CD4-positive, alpha-beta T cell (primary cell): ENCODE measurements at regions not wholly inside any gene's neighbourhood (a gene's known extent, or its start where the extent isn't known, plus 50 kb on each side); places are given as distances from the start of the nearest gene placed in this dataset.

Experiments
- ATAC-seq: fragments of 200-7000 bp; cut with Tn5 transposase; one replicate; pipeline ENCODE4 v1.10.0; 2022; ENCODE audit warnings: mild to moderate bottlenecking; ENCODE audit not compliant: poor library complexity
- CTCF ChIA-PET: fragments of 350-600 bp; sonication (Branson Sonifier 250); formaldehyde crosslinking; loops from one replicate; lab custom pipeline; 2021; ENCODE audit warnings: antibody characterized with exemption, inconsistent platforms; lab: Charles Lee
- POLR2A ChIA-PET: fragments of 350-600 bp; sonication (Branson Sonifier 250); formaldehyde crosslinking; loops from one replicate; lab custom pipeline; 2021; ENCODE audit warnings: antibody characterized with exemption, inconsistent platforms; lab: Charles Lee
- DNase-seq, 14 experiments: peaks; one replicate each; pipeline ENCODE4 v3.0.0-alpha.2; 2013 to 2020; ENCODE audit warnings: mixed read lengths in 2 of 14
- H3K27ac ChIP-seq, 2 donors: one replicate each; pipeline versions ENCODE4 v1.5.1 to v1.7.0; 2013; ENCODE audit warnings: low read length in 2 of 2, low read depth in 1 of 2, mild to moderate bottlenecking in 1 of 2
- H3K27me3 ChIP-seq, 2 experiments: 1 replicate in 1 of 2; 2 replicates in 1 of 2; pipeline versions ENCODE4 v1.6.1 to v1.7.0; 2013; ENCODE audit warnings: low read length in 2 of 2, control low read depth in 1 of 2, mild to moderate bottlenecking in 1 of 2, moderate library complexity in 1 of 2; ENCODE audit not compliant: insufficient read depth in 2 of 2, control insufficient read depth in 1 of 2
- H3K36me3 ChIP-seq: one replicate; pipeline ENCODE4 v1.6.1; 2013; ENCODE audit warnings: low read length, control low read depth; ENCODE audit not compliant: insufficient read depth
- H3K4me1 ChIP-seq: one replicate; pipeline ENCODE4 v1.6.1; 2013; ENCODE audit warnings: low read length, control low read depth; ENCODE audit not compliant: insufficient read depth
- H3K4me3 ChIP-seq: one replicate; pipeline ENCODE4 v1.5.1; 2013; ENCODE audit warnings: mild to moderate bottlenecking, low read length, moderate library complexity
- H3K9me3 ChIP-seq, 2 experiments: 1 replicate in 1 of 2; 2 replicates in 1 of 2; pipeline versions ENCODE4 v1.6.1 to v1.7.0; 2013; ENCODE audit warnings: low read length in 2 of 2, mild to moderate bottlenecking in 2 of 2, control low read depth in 1 of 2, moderate library complexity in 1 of 2; ENCODE audit not compliant: control insufficient read depth in 1 of 2, insufficient read depth in 1 of 2
- H3K27ac Mint-ChIP-seq: one replicate; pipeline ENCODE4 v1.8.0; 2020; ENCODE audit warnings: mixed read lengths
- H3K27me3 Mint-ChIP-seq: one replicate; pipeline ENCODE4 v1.8.0; 2021; ENCODE audit warnings: mixed read lengths
- H3K36me3 Mint-ChIP-seq: one replicate; pipeline ENCODE4 v1.8.0; 2021; ENCODE audit warnings: low read depth, mixed read lengths
- H3K4me1 Mint-ChIP-seq: one replicate; pipeline ENCODE4 v1.8.0; 2021; ENCODE audit warnings: low read depth, mixed read lengths
- H3K4me3 Mint-ChIP-seq: one replicate; pipeline ENCODE4 v1.8.0; 2020; ENCODE audit warnings: mild to moderate bottlenecking, mixed read lengths
- H3K9me3 Mint-ChIP-seq: one replicate; pipeline ENCODE4 v1.8.0; 2020; ENCODE audit warnings: mixed read lengths
- intact Hi-C, 2 experiments: fragments of 100-400 bp; cut with DNase I in 1 of 2; cut with micrococcal nuclease in 1 of 2; formaldehyde crosslinking; loops; one replicate each; pipeline versions ENCODE4 v1.15.1 to v1.9.0; 2023 to 2025; cut with DNase I, micrococcal nuclease
- TF ChIP-seq, protein P1 (sequence below): fragments of 200-600 bp; IDR thresholded peaks from one replicate; pipeline ENCODE4 v1.8.0; 2022; ENCODE audit warnings: antibody characterized with exemption, mild to moderate bottlenecking

- H3K4me1 ChIP-seq, result no peaks in the 10 kb centered on the region
- no peak overlapping the region for H3K4me3 Mint-ChIP-seq
- no peak overlapping the region for H3K27ac Mint-ChIP-seq
- H3K27me3 Mint-ChIP-seq, result no peaks in the 10 kb centered on the region
- intact Hi-C loops, result no loop called here
- no peaks in the 10 kb centered on the region for H3K4me1 Mint-ChIP-seq
- TF ChIP-seq, protein P1, sequence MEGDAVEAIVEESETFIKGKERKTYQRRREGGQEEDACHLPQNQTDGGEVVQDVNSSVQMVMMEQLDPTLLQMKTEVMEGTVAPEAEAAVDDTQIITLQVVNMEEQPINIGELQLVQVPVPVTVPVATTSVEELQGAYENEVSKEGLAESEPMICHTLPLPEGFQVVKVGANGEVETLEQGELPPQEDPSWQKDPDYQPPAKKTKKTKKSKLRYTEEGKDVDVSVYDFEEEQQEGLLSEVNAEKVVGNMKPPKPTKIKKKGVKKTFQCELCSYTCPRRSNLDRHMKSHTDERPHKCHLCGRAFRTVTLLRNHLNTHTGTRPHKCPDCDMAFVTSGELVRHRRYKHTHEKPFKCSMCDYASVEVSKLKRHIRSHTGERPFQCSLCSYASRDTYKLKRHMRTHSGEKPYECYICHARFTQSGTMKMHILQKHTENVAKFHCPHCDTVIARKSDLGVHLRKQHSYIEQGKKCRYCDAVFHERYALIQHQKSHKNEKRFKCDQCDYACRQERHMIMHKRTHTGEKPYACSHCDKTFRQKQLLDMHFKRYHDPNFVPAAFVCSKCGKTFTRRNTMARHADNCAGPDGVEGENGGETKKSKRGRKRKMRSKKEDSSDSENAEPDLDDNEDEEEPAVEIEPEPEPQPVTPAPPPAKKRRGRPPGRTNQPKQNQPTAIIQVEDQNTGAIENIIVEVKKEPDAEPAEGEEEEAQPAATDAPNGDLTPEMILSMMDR, result no peak
- H3K9me3 ChIP-seq, result no peaks in the 10 kb centered on the region
- H3K9me3 Mint-ChIP-seq, result peaks cover 12% of the 10 kb centered on the region
- no peak for ATAC-seq
- no peaks in the 10 kb centered on the region for H3K27me3 ChIP-seq
- ChIA-PET POLR2A (no interaction called here), CTCF (no interaction called here)
- no peak overlapping the region for H3K27ac ChIP-seq
- DNase-seq, result peak in 1 of 14 experiments; percentile 2
- no peak overlapping the region for H3K4me3 ChIP-seq
- no peaks in the 10 kb centered on the region for H3K36me3 Mint-ChIP-seq
- H3K36me3 ChIP-seq, result no peaks in the 10 kb centered on the region
Measured at GRCh38 chr2:22273853-22274252, 1111.1 kb upstream of the KLHL29 start.

DNA sequence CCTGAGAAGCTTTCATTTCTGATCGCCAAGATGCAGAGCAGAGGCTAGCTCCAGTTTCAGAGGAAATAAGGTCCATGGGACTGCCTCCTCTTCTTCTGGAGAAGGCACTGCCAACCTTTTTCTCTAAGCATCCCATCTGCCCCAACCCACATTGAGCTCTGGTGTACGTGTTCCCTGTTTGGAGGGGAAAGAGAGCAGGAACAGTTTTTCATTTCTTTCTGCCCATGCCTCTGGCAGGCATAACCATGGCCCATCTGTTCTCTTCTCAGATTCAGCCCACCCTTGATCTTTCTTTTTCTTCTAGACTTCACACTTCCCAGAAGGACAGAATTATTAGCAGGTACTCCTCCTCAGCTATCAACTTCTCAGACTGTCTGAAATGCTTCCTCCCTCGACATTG, 1110.3 kb upstream of the KLHL29 start:
- TF ChIP-seq, protein P1, result no peak
- no peak for DNase-seq
- POLR2A ChIA-PET, result no interaction called here
- peaks cover 12% of the 10 kb centered on the region for H3K9me3 Mint-ChIP-seq
- H3K4me3 ChIP-seq, result no peak overlapping the region
- no peaks in the 10 kb centered on the region for H3K4me1 Mint-ChIP-seq
- no peaks in the 10 kb centered on the region for H3K36me3 Mint-ChIP-seq
- intact Hi-C loops, result no loop called here
- CTCF ChIA-PET, result no interaction called here
- H3K27ac Mint-ChIP-seq, result no peak overlapping the region
- H3K27me3 ChIP-seq, result no peaks in the 10 kb centered on the region
- H3K27me3 Mint-ChIP-seq, result no peaks in the 10 kb centered on the region
- H3K27ac ChIP-seq, result no peak overlapping the region
- no peaks in the 10 kb centered on the region for H3K36me3 ChIP-seq
- ATAC-seq, result no peak
- no peaks in the 10 kb centered on the region for H3K9me3 ChIP-seq
- H3K4me1 ChIP-seq, result no peaks in the 10 kb centered on the region
- H3K4me3 Mint-ChIP-seq, result no peak overlapping the region

DNA sequence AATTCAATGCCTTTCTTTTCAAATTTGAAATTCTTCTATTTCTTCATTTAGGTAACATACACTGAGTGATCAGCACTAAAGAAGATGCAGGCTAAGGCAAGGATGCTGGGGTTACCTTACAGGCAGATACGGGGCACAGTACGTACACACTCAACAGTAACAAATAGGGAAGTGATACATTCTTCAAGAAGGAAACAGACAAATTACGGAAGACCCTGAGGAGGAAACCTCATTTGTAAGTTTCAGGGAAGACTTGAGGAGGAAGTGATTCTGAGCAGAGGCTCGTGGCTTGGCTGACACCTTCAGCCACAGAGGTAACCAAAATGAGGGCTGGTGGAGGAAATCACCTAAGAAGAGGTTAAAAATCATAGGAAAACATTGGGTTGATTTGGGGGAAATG, 1108.3 kb upstream of the KLHL29 start:
- Mint-ChIP-seq H3K36me3 (no peaks in the 10 kb centered on the region), H3K4me1 (no peaks in the 10 kb centered on the region), H3K27ac (no peak overlapping the region), H3K27me3 (no peaks in the 10 kb centered on the region), H3K4me3 (no peak overlapping the region), H3K9me3 (peaks cover 9% of the 10 kb centered on the region)
- DNase-seq (peak in 2 of 14 experiments; percentile 9 to 19), ATAC-seq (no peak)
- Histone ChIP-seq H3K36me3 (no peaks in the 10 kb centered on the region), H3K4me3 (no peak overlapping the region), H3K27me3 (no peaks in the 10 kb centered on the region), H3K27ac (no peak overlapping the region), H3K9me3 (no peaks in the 10 kb centered on the region), H3K4me1 (no peaks in the 10 kb centered on the region)
- ChIA-PET POLR2A (no interaction called here), CTCF (no interaction called here)
- TF ChIP-seq, protein P1, result no peak
- intact Hi-C loops, result no loop called here
